Activated T-cell treated with anti-CD3 and anti-CD28 coated beads, Interleukin-2, amount 50 U/mL, for 24 hours (primary cell): ENCODE measurements at regions not wholly inside any gene's neighbourhood (a gene's known extent, or its start where the extent isn't known, plus 50 kb on each side); places are given as distances from the start of the nearest gene placed in this dataset.

Experiments
- DNase-seq: peaks from one replicate; pipeline ENCODE4 v3.0.0-alpha.2; 2020
- H3K27ac Mint-ChIP-seq: 2 replicates; pipeline ENCODE4 v1.8.0; 2020; ENCODE audit warnings: mild to moderate bottlenecking, mixed read lengths
- H3K27me3 Mint-ChIP-seq: 2 replicates; pipeline ENCODE4 v1.8.0; 2020; ENCODE audit warnings: mixed read lengths
- H3K36me3 Mint-ChIP-seq: 2 replicates; pipeline ENCODE4 v1.8.0; 2020; ENCODE audit warnings: low read depth, mixed read lengths
- H3K4me1 Mint-ChIP-seq: 2 replicates; pipeline ENCODE4 v1.8.0; 2020; ENCODE audit warnings: low read depth, mixed read lengths
- H3K4me3 Mint-ChIP-seq: 2 replicates; pipeline ENCODE4 v1.8.0; 2020; ENCODE audit warnings: mild to moderate bottlenecking, moderate library complexity, mixed read lengths
- H3K9me3 Mint-ChIP-seq: 2 replicates; pipeline ENCODE4 v1.8.0; 2020; ENCODE audit warnings: mixed read lengths

DNA sequence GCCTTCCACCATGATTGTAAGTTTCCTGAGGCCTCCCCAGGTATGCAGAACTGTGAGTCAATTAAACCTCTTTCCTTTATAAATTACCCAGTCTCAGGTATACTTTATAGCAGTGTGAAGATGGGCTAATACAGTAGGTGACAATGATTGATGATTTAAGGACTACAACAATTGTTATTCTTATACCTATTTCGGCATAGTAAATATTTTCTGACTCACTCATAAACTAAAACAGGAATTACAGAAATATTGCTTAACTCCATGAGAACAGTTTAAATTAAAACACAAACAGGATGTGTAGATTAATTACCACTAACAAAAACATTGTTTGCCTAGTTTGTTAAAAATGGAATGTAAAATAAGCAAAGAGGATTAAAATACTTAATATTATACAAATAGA is 839.9 kb downstream of the LTN1 start:
- H3K27me3 Mint-ChIP-seq = no peaks in the 10 kb centered on the region
- no peaks in the 10 kb centered on the region for H3K9me3 Mint-ChIP-seq
- H3K27ac Mint-ChIP-seq = no peak overlapping the region
- no peak overlapping the region for H3K4me3 Mint-ChIP-seq
- no peaks in the 10 kb centered on the region for H3K36me3 Mint-ChIP-seq
- H3K4me1 Mint-ChIP-seq = no peaks in the 10 kb centered on the region
- DNase-seq = no peak

DNA sequence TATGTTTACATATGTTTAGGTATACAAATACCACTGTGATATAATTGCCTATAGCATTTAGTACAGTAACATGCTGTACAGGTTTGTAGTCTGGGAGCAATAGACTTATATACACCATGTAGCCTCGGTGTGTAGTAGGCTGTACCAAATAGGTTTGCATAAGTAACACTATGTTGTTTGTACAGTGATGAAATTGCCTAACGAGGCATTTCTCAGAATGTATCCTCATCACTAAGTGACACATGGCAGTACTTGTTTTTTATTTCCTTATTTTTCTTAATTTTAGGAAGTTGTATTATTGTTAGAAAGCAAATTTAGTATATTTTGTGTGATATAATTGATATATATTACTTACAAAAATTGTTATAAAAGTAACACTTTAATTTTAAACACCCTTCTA is 840.9 kb downstream of the LTN1 start:
- H3K4me1 Mint-ChIP-seq = no peaks in the 10 kb centered on the region
- no peak overlapping the region for H3K27ac Mint-ChIP-seq
- H3K36me3 Mint-ChIP-seq = no peaks in the 10 kb centered on the region
- no peaks in the 10 kb centered on the region for H3K27me3 Mint-ChIP-seq
- no peak for DNase-seq
- no peak overlapping the region for H3K4me3 Mint-ChIP-seq
- H3K9me3 Mint-ChIP-seq = no peaks in the 10 kb centered on the region

- Mint-ChIP-seq H3K4me3 (no peak overlapping the region), H3K27me3 (no peaks in the 10 kb centered on the region), H3K4me1 (no peaks in the 10 kb centered on the region), H3K27ac (no peak overlapping the region), H3K36me3 (no peaks in the 10 kb centered on the region), H3K9me3 (no peaks in the 10 kb centered on the region)
- DNase-seq = no peak
Observed at GRCh38 chr21:28150778-28151177, 841.9 kb downstream of the LTN1 start.

DNA sequence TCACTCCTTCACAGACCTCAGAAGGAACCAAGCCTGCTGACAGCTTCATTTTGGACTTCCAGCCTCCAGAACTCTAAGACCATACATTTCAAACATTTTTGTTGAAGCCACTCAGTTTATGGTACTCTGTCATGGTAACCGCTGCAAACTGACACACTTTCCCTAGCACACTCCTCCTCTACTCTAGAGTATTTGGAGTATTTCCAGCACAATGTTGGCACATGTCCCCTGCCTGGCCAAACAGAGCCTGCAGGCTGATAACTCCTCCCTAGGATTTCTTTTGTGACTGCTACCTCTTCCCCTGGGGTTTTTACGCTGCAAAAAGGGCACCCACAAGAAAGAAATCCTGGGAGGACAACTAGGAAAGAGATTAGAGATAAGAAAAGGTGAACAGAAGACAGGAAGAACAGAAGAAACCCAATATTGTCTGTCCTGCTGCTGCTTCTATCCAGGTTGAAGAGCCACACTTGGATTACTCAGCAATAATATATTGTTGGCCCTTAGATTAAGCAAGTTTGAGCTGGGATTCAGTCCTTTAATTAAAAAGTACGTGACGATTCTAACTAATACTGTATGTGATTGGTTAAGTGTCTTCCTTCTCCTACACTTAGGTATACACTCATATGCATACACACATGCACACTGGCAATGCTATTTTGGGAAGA is 844.1 kb downstream of the LTN1 start:
- no peak for DNase-seq
- Mint-ChIP-seq H3K36me3 (no peaks in the 10 kb centered on the region), H3K4me1 (no peaks in the 10 kb centered on the region), H3K4me3 (no peak overlapping the region), H3K9me3 (no peaks in the 10 kb centered on the region), H3K27me3 (no peaks in the 10 kb centered on the region), H3K27ac (no peak overlapping the region)

DNA sequence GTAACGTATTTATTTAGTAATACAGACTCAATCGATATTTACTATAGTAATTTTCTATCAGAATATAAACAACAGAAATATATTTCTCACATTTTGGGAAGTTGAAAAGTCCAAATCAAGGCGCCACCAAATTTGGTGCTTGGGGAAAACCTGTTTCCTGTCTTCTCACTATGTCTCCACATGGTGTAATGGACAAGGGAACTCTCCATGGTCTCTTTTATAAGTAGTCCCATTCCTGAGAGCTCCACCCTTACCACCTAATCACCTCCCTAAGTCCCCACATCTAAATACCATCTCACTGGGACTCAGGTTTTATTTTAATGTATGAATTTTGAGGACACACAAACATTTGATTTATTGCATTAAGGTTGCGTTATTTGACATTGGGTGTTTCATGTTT is 848.0 kb downstream of the LTN1 start:
- Mint-ChIP-seq H3K36me3 (no peaks in the 10 kb centered on the region), H3K4me1 (no peaks in the 10 kb centered on the region), H3K4me3 (no peak overlapping the region), H3K9me3 (no peaks in the 10 kb centered on the region), H3K27ac (no peak overlapping the region), H3K27me3 (no peaks in the 10 kb centered on the region)
- no peak for DNase-seq

DNA sequence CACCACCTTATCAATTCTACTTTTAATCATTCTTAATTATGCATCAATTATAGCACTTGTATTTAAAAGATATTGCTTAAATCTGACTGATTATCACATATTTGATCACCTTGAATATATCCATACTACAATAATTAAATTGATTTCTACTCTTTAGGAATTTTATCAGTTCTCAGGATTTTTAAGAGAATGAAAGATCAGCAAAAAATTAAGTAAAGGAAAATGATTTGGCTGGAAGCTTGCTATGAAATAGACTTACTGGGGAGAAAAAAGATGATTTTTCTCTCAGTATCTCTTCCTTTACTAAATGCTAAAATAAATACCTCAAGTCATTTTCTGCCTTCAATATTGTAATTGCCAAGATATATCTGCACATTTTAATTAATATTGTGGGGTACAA is 848.6 kb downstream of the LTN1 start:
- no peaks in the 10 kb centered on the region for H3K4me1 Mint-ChIP-seq
- H3K9me3 Mint-ChIP-seq = no peaks in the 10 kb centered on the region
- no peaks in the 10 kb centered on the region for H3K36me3 Mint-ChIP-seq
- no peak overlapping the region for H3K27ac Mint-ChIP-seq
- no peak overlapping the region for H3K4me3 Mint-ChIP-seq
- DNase-seq = no peak
- no peaks in the 10 kb centered on the region for H3K27me3 Mint-ChIP-seq

DNA sequence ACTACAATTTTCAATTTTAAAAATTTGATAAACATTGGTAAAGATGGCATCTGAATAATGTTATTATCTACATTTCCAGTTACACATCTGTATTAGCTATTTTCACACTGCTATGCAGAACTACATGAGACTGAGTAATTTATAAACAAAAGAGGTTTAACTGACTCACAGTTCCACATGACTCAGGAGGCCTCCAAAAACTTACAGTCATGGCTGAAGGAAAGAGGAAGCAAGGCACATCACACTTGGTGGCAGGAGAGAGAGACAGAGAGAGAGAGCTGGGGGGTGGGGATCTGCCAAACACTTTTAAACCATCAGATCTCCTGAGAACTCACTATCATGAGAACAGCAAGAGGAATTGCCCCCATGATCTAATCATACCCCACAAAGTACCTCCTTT is 850.0 kb downstream of the LTN1 start:
- no peak overlapping the region for H3K27ac Mint-ChIP-seq
- no peak overlapping the region for H3K4me3 Mint-ChIP-seq
- no peaks in the 10 kb centered on the region for H3K4me1 Mint-ChIP-seq
- no peak for DNase-seq
- no peaks in the 10 kb centered on the region for H3K9me3 Mint-ChIP-seq
- H3K36me3 Mint-ChIP-seq = no peaks in the 10 kb centered on the region
- H3K27me3 Mint-ChIP-seq = no peaks in the 10 kb centered on the region

GRCh38 chr21:28138272-28138671 is 854.4 kb downstream of the LTN1 start:
- no peaks in the 10 kb centered on the region for H3K4me1 Mint-ChIP-seq

GRCh38 chr21:28136656-28137255 is 855.9 kb downstream of the LTN1 start:
- Mint-ChIP-seq H3K36me3 (no peaks in the 10 kb centered on the region), H3K4me1 (no peaks in the 10 kb centered on the region), H3K4me3 (no peak overlapping the region), H3K27me3 (no peaks in the 10 kb centered on the region), H3K9me3 (peaks cover 4% of the 10 kb centered on the region), H3K27ac (no peak overlapping the region)
- DNase-seq = no peak

More at GRCh38 chr21:28138272-28138671, 854.4 kb downstream of the LTN1 start:
- Mint-ChIP-seq H3K4me3 (no peak overlapping the region), H3K27ac (no peak overlapping the region), H3K36me3 (no peaks in the 10 kb centered on the region), H3K9me3 (no peaks in the 10 kb centered on the region), H3K27me3 (no peaks in the 10 kb centered on the region)
- DNase-seq = no peak

DNA sequence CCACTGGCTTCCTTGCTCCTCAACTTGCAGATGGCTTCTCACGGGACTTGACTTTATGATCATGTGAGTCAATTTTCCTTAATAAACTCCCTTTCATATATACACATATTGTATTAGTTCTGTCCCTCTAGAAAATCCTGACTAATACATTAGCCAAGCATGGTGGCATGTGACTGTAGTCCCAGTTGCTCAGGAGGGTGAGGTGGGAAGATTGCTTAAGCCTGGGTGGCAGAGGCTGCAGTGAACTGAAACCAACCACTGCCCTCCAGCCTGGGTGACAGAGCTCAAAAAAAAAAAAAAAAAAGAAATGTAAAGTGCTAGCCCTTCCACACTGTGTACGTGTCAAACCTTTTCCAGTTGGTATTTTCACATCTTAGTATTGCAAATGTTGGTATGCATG is 857.0 kb downstream of the LTN1 start:
- Mint-ChIP-seq H3K4me1 (no peaks in the 10 kb centered on the region), H3K4me3 (no peak overlapping the region), H3K36me3 (no peaks in the 10 kb centered on the region), H3K9me3 (peaks cover 4% of the 10 kb centered on the region), H3K27me3 (no peaks in the 10 kb centered on the region), H3K27ac (no peak overlapping the region)
- no peak for DNase-seq

- H3K27me3 Mint-ChIP-seq = no peaks in the 10 kb centered on the region
- H3K4me1 Mint-ChIP-seq = no peaks in the 10 kb centered on the region
- no peak for DNase-seq
- no peak overlapping the region for H3K27ac Mint-ChIP-seq
- H3K4me3 Mint-ChIP-seq = no peak overlapping the region
- H3K36me3 Mint-ChIP-seq = no peaks in the 10 kb centered on the region
- peaks cover 6% of the 10 kb centered on the region for H3K9me3 Mint-ChIP-seq
Observed at GRCh38 chr21:28133116-28133515, 859.6 kb downstream of the LTN1 start.

GRCh38 chr21:28132713-28133112 is 860.0 kb downstream of the LTN1 start:
- no peak overlapping the region for H3K4me3 Mint-ChIP-seq
- H3K36me3 Mint-ChIP-seq = no peaks in the 10 kb centered on the region
- H3K9me3 Mint-ChIP-seq = peaks cover 6% of the 10 kb centered on the region
- no peaks in the 10 kb centered on the region for H3K4me1 Mint-ChIP-seq
- H3K27me3 Mint-ChIP-seq = no peaks in the 10 kb centered on the region
- no peak overlapping the region for H3K27ac Mint-ChIP-seq
- no peak for DNase-seq

GRCh38 chr21:28127175-28127785 is 865.4 kb downstream of the LTN1 start:
- H3K9me3 Mint-ChIP-seq = peaks cover 6% of the 10 kb centered on the region
- no peak overlapping the region for H3K27ac Mint-ChIP-seq
- H3K4me3 Mint-ChIP-seq = no peak overlapping the region
- H3K4me1 Mint-ChIP-seq = no peaks in the 10 kb centered on the region
- no peaks in the 10 kb centered on the region for H3K36me3 Mint-ChIP-seq
- no peak for DNase-seq
- H3K27me3 Mint-ChIP-seq = no peaks in the 10 kb centered on the region

DNA sequence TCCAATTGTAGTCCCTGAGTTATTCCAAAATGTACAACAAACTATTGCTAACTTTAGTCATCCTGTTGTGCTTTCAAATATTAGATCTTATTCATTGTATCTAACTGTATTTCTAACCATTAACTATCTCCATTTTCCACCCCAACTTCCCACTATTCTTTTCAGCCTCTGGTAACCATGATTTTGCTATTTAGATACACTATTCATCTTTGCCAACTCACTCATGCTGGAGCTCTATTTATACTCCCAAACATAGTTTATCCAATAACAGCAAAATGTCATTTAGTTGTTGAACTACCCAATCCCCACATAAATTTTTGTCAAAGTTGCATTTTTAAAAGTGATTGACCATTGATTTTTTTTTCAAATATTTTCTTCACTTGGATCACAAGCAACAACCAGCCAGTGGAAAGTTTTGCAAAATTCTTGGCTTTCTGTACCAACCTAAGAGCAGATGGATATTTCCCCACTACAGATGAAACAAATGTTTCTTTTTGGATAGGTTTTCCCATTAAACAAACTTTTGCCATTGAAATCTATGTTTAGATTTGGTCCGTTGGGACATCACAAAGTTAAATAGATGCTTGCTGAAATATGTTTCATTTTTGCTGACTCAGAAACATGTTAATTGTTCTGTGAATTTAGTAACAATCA is 866.0 kb downstream of the LTN1 start:
- H3K4me3 Mint-ChIP-seq = no peak overlapping the region
- peaks cover 2% of the 10 kb centered on the region for H3K9me3 Mint-ChIP-seq
- H3K27ac Mint-ChIP-seq = no peak overlapping the region
- DNase-seq = no peak
- H3K36me3 Mint-ChIP-seq = no peaks in the 10 kb centered on the region
- H3K27me3 Mint-ChIP-seq = no peaks in the 10 kb centered on the region
- H3K4me1 Mint-ChIP-seq = no peaks in the 10 kb centered on the region

DNA sequence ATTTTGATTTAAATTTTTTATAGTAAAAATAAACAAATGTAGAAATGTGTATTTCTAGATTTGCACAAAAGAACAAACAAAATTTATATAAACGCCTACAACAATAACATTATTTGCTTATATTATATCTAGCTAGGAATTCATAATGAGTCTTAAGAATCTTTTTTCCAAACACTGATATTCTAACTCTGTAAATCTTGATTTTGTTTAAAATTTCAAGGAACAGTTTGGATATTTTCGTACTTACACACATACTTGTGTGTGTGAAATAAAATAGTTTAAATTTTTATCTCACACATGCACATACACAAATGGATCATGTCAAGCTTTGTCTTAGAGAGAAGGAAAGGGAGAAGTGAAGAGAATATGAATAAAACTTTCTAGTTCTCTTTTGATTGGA is 868.1 kb downstream of the LTN1 start:
- H3K36me3 Mint-ChIP-seq = no peaks in the 10 kb centered on the region
- H3K4me1 Mint-ChIP-seq = no peaks in the 10 kb centered on the region
- no peak overlapping the region for H3K27ac Mint-ChIP-seq

More for the DNA sequence above, 868.1 kb downstream of the LTN1 start:
- H3K27me3 Mint-ChIP-seq = no peaks in the 10 kb centered on the region
- no peak overlapping the region for H3K4me3 Mint-ChIP-seq
- peaks cover 2% of the 10 kb centered on the region for H3K9me3 Mint-ChIP-seq
- DNase-seq = no peak
